Heart left ventricle (tissue), 16 donors: ENCODE measurements at regions not wholly inside any gene's neighbourhood (a gene's known extent, or its start where the extent isn't known, plus 50 kb on each side); places are given as distances from the start of the nearest gene placed in this dataset.

Experiments
- ATAC-seq, 4 donors: fragments of 200-7000 bp; cut with Tn5 transposase; one replicate each; pipeline ENCODE4 v1.9.1; 2020 to 2022; ENCODE audit warnings: moderate library complexity in 4 of 4, mild to moderate bottlenecking in 3 of 4, moderate number of reproducible peaks in 1 of 4
- DNase-seq, 5 donors: peaks; one replicate each; pipeline ENCODE4 v3.0.0-alpha.2; 2020
- H3K27ac ChIP-seq, 12 donors: fragments of 200-600 bp; sonication (generic) in 4 of 12; one replicate each; pipeline versions ENCODE4 v1.5.0 to v1.8.0; 2016 to 2022; ENCODE audit warnings: mild to moderate bottlenecking in 2 of 12
- H3K27me3 ChIP-seq, 9 donors: fragments of 200-600 bp; sonication (generic) in 2 of 9; one replicate each; pipeline versions ENCODE4 v1.5.1 to v1.8.0; 2016 to 2022; ENCODE audit warnings: mild to moderate bottlenecking in 3 of 9
- H3K36me3 ChIP-seq, 9 donors: fragments of 200-600 bp; sonication (generic) in 2 of 9; one replicate each; pipeline versions ENCODE4 v1.5.0 to v1.8.0; 2018 to 2022; ENCODE audit warnings: mild to moderate bottlenecking in 2 of 9
- H3K4me1 ChIP-seq, 12 donors: fragments of 200-600 bp; sonication (generic) in 4 of 12; one replicate each; pipeline versions ENCODE4 v1.5.0 to v1.8.0; 2016 to 2022; ENCODE audit warnings: mild to moderate bottlenecking in 3 of 12
- H3K4me3 ChIP-seq, 12 donors: fragments of 200-600 bp; sonication (generic) in 4 of 12; one replicate each; pipeline versions ENCODE4 v1.5.0 to v1.8.0; 2017 to 2022; ENCODE audit warnings: mild to moderate bottlenecking in 9 of 12, moderate library complexity in 4 of 12
- H3K9me3 ChIP-seq, 12 donors: fragments of 200-600 bp; sonication (generic) in 4 of 12; one replicate each; pipeline versions ENCODE4 v1.5.0 to v1.8.0; 2016 to 2022; ENCODE audit warnings: mild to moderate bottlenecking in 1 of 12
- CTCF ChIP-seq, 12 donors: fragments of 200-600 bp; sonication (generic) in 4 of 12; IDR thresholded peaks; one replicate each; pipeline versions ENCODE4 v1.5.0 to v1.8.0; 2018 to 2022; ENCODE audit warnings: antibody characterized with exemption in 12 of 12, mild to moderate bottlenecking in 5 of 12
- POLR2A ChIP-seq, 2 donors: fragments of 450-650 bp; IDR thresholded peaks; one replicate each; pipeline ENCODE4 v1.6.1; 2017; ENCODE audit warnings: antibody characterized with exemption in 2 of 2, mild to moderate bottlenecking in 2 of 2, moderate library complexity in 2 of 2
- WGBS, 4 donors: extraction: QIAGEN DNeasy Blood & Tissue Kit in 2 of 4; methylation state at CpG; one replicate each; pipeline versions ENCODE4 v1.1.5 to v1.1.7; 2013 to 2018; 5-methylcytosine and 5-hydroxymethylcytosine counted together
- intact Hi-C, 10 donors: fragments of 100-400 bp; cut with DNase I; formaldehyde crosslinking; loops; one replicate each; pipeline versions ENCODE4 v1.11.1 to v1.14.2; 2022
- donor health status: ischemic (EF 13 %, LVEDD 7.1; RV severe dilation, severe dysfunction).
- donor health status: healthy with polysubstance abuse.
- donor health status: DM: no; HTN: yes; CAD: no.
- donor health status: DM: no; HTN: no; CAD: no.
- donor health status: ischemic (EF 25% LVEDD 6.9; RV normal size, moderate dysfunction).
- donor health status: ischemic (EF 25% LVEDD 5.7; RV mildly dilated, moderate dysfunction).
- donor health status: healthy.
- donor health status: DM: yes; HTN: yes; CAD: no.
- donor health status: ischemic (EF 35%, LVEDD 5.7; RV mildly dilated, moderate dysfunction).
- donor health status: nonischemic (EF 11% LVEDD 7.7; RV severe dilation, severe dysfunction).
- donor health status: DM: yes; HTN: yes; CAD: no.
- donor health status: PGD.
- donor health status: ischemic (EF 29% LVEDD 5.4; RV normal size, mild dysfunction).
- donor health status: nonischemic (EF 23%, LVEDD 6.1; RV moderate dilation, normal function).

DNA sequence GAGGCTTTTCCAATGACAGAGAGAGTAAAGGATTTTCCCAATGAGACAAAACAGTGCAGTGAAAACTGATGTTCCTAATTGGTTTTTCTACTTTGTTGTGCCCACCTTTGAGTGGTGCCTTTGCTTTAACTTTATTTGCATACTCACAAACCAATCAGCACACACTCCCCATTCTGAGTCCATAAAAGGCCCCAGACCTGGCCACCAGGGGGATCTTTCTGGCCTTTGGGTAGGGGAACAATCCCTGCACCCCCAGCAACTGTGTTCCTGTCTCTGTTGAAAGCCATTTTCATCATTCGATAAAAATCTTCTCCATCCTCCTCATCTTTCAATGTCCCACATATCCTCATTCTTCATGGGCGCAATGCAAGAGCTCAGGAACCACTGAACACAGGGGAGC, 252.8 kb downstream of the B3GLCT start:
- TF ChIP-seq POLR2A (IDR thresholded peaks at IDR 0.05): no peak
- TF ChIP-seq CTCF (IDR thresholded peaks at IDR 0.05): no peak
- H3K36me3 ChIP-seq: no peaks in the 10 kb centered on the region
- no peak overlapping the region for H3K4me3 ChIP-seq
- peaks cover 0 to 6% (median 0%) of the 10 kb centered on the region in 9 donors for H3K27me3 ChIP-seq
- H3K9me3 ChIP-seq: no peaks in the 10 kb centered on the region
- 94 to 98% (median 96%) methylated on average over 2 of the region's 2 CpGs for WGBS, 4 donors
- H3K4me1 ChIP-seq: no peaks in the 10 kb centered on the region
- ATAC-seq: no peak
- no peak overlapping the region for H3K27ac ChIP-seq
- no peak for DNase-seq
- intact Hi-C loops: no loop called here

DNA sequence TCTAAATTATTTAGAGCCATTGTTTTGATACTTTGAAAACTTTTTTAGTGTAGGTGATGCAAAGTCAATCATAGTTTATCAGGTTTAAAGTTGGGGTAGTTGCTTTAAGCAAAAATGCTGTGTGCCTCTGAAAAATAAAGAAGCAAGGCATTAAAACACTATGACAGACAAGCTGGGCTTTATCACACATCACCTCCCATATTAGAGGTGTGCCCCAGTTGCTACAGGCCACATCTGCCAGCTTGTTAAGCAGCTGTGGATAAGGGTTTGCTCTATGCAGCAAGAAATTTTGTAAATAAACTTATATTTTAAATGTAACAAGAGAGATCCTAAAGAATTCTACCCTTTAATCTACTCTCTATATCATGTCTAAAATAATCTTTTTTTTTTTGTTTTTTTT, 255.8 kb downstream of the B3GLCT start:
- Histone ChIP-seq H3K27ac (no peak overlapping the region), H3K9me3 (peaks cover 0 to 7% (median 0%) of the 10 kb centered on the region in 12 donors), H3K4me3 (no peak overlapping the region), H3K4me1 (no peaks in the 10 kb centered on the region), H3K36me3 (no peaks in the 10 kb centered on the region), H3K27me3 (peaks cover 0 to 4% (median 0%) of the 10 kb centered on the region in 9 donors)
- TF ChIP-seq POLR2A (IDR thresholded peaks at IDR 0.05) (no peak), CTCF (IDR thresholded peaks at IDR 0.05) (no peak)
- intact Hi-C loops: no loop called here
- DNase-seq (no peak), ATAC-seq (no peak)

GRCh38 chr13:31456056-31456455, 256.3 kb downstream of the B3GLCT start:
- Histone ChIP-seq H3K27me3 (no peaks in the 10 kb centered on the region), H3K4me3 (no peak overlapping the region), H3K27ac (no peak overlapping the region), H3K9me3 (peaks cover 0 to 7% (median 0%) of the 10 kb centered on the region in 12 donors), H3K4me1 (no peaks in the 10 kb centered on the region), H3K36me3 (no peaks in the 10 kb centered on the region)
- intact Hi-C loops: no loop called here
- no peak for ATAC-seq
- TF ChIP-seq POLR2A (IDR thresholded peaks at IDR 0.05): no peak
- no peak for TF ChIP-seq CTCF (IDR thresholded peaks at IDR 0.05)
- DNase-seq: no peak

DNA sequence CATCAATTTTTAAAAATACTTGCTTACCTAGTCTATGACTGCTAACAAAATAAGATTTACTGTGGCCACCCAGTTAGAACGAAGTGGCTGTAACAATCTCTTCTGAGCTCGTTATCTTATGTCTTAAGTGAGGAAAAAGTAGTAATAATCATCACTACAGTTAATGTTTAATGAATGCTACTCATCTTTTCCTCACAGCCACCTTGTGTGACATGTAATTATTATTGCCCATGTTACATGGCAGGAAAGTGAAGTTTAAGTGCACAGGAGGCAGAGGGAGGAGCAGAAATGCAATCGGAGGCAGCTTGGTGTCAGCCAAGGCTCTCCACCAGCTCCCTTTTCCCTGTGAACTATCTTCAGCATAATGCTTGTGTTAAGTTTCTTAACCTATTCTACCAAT, 260.3 kb downstream of the B3GLCT start:
- DNase-seq: no peak
- 80 to 88% (median 83%) methylated on average over 3 of the region's 3 CpGs for WGBS, 4 donors
- ATAC-seq: no peak

More for the DNA sequence above, 260.3 kb downstream of the B3GLCT start:
- TF ChIP-seq POLR2A (IDR thresholded peaks at IDR 0.05): no peak
- no peak for TF ChIP-seq CTCF (IDR thresholded peaks at IDR 0.05)
- Histone ChIP-seq H3K27ac (no peak overlapping the region), H3K4me1 (no peaks in the 10 kb centered on the region), H3K36me3 (no peaks in the 10 kb centered on the region), H3K4me3 (no peak overlapping the region), H3K27me3 (no peaks in the 10 kb centered on the region), H3K9me3 (peaks cover 0 to 7% (median 0%) of the 10 kb centered on the region in 12 donors)
- intact Hi-C loops: no loop called here
